NOMO-1 (cell line): ENCODE measurements at regions not wholly inside any gene's neighbourhood (a gene's known extent, or its start where the extent isn't known, plus 50 kb on each side); places are given as distances from the start of the nearest gene placed in this dataset.

Source experiments
- DNase-seq, 2 experiments: peaks; one replicate each; lab custom pipeline; 2025; ENCODE audit not compliant: unreplicated experiment in 2 of 2; lab: John Stamatoyannopoulos, UW

- no peak for DNase-seq
Measured at GRCh38 chr18:54100920-54101470, 123.5 kb downstream of the MBD2 start.

GRCh38 chr18:54100466-54100865 is 124.0 kb downstream of the MBD2 start:
- no peak for DNase-seq

DNA sequence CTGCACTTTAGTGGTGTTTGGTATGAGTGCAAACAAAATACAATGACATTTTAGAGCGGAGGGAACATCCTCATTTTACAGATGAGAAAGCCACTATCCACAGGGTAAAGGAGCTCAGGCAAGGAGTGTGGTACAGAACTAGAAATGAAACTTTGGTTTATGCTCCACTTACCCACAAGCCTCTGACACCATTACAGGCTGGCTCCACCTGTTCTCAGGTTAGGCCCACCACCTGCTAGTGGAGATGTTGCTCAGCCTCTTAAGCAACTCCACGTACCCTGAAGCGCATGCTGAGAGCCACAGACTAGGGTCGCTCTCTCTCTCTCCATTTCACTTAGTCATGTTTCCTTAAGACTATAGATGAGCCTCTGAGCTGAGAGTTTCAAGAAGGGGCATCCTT is 130.0 kb downstream of the MBD2 start:
- DNase-seq: no peak

GRCh38 chr18:54090856-54091255 is 133.6 kb downstream of the MBD2 start:
- no peak for DNase-seq

DNA sequence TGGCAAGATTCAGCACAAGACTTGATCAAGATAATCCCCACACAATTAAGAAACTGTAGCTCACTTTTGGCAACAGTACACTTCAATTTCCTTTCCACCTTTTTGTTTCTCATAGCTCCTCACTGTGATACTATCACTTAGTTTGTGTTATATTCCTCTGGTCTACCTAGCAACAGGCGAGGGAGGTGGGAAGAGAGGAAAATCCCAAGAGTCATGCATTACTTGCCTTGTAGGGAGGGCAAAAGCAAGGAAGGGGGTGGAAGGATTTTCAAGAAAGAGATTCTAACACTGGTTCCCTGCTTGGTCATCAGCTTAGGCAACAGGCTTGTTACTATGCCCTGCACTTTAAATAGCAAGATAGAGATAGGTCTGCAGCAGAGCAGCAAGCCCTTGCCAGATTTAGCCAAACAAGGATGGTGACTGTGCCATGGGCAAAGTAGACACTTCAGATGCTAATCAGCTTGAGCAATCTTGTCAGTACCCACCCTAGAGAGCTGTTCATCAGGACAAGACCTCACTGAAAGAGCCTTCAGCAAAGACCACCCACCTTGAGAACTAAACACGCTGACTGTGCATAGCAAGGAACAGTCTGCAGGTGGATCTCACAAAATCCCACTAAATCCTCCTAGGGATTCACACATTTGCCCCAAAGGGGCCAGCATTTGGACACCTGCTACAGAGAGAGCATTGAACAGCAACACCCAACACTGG is 134.6 kb downstream of the MBD2 start:
- DNase-seq: no peak

DNA sequence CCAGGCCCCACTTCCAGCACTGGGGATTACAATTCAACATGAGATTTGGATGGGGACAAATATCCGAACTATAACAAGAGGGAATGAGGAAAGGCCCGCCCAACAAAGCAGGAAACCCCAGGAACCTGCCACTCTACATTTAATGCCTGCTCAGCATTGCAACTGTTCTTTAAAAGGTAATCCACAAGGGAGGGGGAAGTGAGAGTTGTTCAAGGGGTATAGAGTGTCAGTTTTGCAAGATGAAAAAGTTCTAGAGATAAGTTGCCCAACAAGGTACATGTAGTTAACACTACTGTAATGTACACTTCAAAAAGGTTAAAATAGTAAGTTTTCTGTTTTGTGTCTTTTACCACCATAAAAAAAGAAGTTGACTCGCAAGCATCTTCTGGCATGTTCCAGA is 137.6 kb downstream of the MBD2 start:
- peak; percentile 85 to 91 for DNase-seq

DNA sequence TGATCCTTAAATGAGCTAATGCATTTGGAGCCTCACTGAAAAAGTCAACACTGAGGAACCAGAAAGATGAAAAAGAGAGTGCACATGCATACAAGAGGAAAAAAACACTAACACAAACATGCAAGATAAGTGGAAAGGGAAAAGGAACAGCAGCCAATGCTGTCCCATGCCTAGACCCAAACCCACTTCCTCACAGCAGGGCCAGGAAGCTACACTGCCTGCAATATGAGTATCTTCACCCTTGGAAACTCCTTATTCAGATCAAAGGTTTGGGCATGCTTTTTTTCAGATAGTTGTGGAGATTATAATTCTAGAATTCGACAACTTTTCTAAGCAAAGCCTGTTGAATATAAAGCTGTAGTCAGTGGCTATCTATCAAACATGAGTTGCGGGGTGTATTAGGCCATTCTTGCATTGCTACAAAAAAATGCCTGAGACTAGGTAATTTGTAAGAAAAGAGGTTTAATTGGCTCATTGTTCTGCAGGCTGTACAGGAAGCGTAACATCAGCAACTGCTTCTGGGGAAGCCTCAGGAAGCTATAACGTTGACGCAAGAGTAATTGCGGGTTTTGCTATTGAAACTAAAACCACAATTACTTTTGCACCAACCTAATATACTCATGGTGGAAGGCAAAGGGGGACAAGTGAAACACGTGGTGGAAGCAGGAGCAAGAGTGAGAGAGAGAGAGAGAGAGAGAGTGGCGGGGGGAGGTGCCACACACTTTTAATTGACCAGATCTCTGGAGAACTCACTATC is 138.2 kb downstream of the MBD2 start:
- DNase-seq: peak; percentile 85 to 98

DNA sequence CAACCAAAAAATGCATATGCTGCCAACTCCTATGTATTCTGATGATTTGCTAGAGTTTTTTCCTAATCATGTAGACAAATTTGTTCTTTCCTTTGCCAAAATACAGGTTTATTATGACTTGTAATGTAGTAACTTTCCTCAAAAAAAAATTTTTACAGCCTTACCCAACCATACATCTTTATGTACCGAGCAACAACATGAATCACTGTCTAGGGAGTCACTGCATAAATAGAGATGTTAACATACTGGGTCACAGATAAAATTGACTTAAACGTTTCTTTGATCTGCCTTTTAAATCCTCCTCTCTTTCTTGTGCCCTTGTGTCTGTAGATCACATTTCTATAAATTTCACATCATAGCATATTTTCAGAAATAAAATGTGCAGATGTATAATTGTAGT is 143.6 kb downstream of the MBD2 start:
- no peak for DNase-seq

- DNase-seq: no peak
Measured at GRCh38 chr18:54076166-54076565, 148.3 kb downstream of the MBD2 start.

- DNase-seq: no peak
Measured at GRCh38 chr18:54075689-54076088, 148.8 kb downstream of the MBD2 start.

DNA sequence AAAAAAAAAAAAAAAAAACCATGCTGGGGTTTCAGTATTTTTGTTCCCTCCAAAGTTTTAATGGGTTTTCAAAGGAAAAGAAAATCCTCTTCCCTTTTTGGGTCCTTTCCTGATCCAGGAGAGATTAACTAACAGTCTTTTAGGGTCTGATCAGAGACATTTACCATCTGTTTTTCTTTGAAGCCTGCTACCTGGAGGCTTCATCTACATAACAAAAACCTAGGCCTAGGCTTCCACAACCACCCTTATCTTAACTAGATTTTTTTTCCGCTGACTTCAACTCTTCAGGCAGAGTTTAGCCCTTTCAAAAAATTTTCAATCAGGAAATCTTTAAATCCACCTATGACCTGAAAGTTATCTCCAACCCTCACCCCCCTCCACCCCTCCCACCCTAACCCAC is 154.7 kb downstream of the MBD2 start:
- no peak for DNase-seq

DNA sequence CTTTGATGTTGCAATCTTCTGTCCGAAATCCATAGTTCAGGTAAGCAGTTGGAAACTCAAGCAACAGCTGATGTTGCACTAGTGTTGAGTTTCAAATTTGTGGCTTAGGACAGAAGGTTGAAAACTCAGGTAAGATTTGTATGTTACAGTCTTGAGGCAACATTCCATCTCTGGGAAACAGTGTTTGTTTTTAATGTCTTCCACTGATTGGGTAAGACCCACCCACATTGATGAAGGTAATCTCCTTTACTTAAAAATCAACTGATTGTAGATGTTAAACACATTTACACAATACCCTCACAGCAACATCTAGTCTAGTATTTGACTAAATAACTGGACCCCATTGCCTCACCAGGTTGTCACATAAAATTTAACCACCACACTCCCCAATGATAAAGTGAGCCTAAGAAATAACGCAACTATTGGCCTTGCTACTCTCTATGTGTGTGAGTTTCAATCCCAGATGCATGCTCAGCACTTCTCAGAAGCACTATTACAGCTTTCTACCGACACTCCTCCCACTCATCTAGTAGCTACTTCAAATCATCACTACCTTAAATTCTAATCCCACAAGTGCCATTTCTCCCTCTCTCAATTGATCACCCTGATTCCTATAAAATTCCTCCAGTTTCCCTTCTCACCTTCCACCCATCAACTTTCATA is 164.0 kb downstream of the MBD2 start:
- no peak for DNase-seq

DNA sequence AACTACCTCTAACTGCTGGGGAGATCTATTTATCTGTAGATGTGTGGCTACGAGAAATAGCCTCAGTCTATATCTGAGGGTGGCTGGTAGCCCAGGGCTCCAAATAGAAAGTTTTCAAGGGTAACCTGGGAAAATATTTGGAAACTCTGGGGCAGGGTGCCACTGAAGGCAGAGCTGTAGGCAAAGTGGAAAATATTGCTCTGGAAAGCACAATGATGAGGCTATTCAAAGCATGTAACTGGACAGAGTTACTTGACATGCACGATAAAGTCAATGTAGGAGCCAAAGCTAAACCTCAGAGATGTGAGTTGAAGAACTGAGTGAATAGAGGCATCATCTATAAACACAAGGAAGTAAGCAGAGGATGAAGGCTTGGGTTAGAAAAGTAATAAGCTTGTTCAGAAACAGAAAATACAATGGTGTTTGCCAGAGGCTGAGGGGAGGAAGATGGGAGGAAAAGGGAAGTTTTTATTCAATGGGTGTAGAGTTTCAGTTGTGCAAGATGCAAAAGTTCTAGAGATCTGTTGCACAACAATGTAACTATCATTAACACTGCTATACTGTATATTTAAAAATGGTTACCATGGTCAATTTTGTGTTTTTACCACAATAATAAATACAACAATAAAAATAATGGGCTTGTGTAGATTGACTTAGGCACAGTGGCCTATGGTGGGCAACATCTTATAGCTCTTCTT is 171.6 kb downstream of the MBD2 start:
- peak; percentile 69 to 83 for DNase-seq

DNA sequence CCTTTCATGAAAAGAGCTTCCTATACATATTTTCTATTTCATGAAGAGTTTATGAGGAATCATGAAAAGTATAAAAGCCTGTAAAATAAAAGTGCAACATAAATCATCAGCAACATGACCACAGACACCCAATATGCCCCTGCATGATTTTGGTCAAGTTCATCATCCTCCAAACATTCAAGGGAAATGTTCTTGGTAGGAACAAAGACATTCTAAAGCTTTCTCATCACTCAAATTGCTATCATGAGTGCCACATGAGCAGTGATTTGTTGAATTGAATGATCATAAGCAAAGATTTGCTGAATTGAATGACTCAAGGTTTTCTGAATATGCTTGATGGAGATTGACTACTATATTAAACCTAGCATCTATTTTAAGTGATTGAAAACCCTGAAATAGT is 172.2 kb downstream of the MBD2 start:
- DNase-seq: no peak

- DNase-seq: no peak
Measured at GRCh38 chr18:54043484-54044251, 180.8 kb downstream of the MBD2 start.

DNA sequence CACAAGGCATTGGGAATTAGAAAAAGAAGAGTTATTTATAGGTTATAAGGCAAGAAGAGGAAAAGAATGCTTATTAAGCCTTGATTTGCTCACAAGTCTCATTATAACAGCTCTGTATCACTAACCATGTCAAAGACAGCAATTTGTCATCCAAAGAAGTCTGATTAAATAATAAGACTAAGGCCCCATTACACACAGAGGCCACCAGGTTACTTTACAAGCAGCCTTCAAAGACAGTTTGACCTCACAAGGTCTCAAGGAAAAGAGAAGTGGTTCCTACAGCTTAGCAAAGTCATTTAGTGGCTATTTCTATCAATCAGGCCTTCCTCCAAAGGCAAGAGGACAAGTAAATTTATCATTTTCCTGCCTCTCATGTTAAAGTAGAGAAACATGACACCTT is 188.5 kb downstream of the MBD2 start:
- DNase-seq: peak; percentile 37 to 87

DNA sequence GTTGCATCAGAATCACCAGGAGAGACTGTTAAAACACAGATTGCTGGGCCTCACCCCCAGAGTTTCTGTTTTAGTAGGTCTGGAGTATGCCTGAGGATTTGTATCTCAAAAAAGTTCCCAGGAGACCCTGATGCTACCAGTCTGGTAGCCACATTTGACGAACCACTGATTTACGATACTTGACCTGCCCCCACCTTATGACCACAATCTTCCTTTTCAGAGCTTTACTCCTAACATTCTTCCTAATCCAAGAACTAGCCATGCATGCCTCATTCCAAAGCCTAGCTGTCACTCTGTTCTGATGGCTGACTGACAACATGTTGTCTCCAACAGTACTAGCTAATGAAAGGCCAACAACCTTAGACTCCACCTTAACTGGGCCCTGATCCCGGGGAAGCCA is 191.4 kb downstream of the MBD2 start:
- no peak for DNase-seq

DNA sequence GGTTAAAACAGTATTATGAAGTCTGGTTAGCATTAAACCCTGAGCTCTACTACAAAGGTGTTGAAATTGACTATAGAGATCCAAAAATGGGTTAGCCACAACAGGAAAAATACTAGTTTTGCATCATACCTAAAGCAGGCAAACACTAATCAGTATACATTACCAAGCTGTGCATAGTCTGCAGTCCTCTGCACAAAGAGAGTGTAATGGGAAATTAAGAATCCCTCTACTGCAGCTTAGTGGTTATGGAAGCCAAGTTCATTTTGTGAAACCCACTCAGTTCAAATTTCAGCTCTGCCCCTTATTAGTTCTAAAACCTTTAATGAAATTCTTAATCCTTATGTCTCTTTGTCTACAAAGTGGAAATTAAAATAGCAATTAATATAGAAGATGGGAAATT is 192.1 kb downstream of the MBD2 start:
- DNase-seq: no peak

DNA sequence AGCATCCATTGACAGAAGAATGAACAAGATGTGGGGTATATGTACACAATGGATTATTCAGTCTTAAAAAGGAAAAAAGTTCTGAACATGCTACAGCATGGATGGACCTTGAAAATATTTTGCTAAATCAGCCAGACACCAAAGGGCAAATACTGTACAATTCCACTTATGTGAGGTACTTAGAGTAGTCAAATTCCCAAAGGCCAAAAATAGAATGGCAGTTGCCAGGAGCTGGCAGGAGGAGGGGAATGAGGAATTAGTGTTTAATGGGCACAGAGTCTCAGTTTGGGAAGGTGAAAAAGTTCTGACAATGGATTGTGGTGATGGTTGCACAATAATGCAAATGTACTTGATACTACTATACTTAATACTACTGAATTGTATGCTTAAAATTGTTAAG is 193.2 kb downstream of the MBD2 start:
- no peak for DNase-seq

- no peak for DNase-seq
Measured at GRCh38 chr18:54030434-54030833, 194.0 kb downstream of the MBD2 start.
